ENCODE measurements at regions not wholly inside any gene's neighbourhood (a gene's known extent, or its start where the extent isn't known, plus 50 kb on each side); places are given as distances from the start of the nearest gene placed in this dataset.

DNA sequence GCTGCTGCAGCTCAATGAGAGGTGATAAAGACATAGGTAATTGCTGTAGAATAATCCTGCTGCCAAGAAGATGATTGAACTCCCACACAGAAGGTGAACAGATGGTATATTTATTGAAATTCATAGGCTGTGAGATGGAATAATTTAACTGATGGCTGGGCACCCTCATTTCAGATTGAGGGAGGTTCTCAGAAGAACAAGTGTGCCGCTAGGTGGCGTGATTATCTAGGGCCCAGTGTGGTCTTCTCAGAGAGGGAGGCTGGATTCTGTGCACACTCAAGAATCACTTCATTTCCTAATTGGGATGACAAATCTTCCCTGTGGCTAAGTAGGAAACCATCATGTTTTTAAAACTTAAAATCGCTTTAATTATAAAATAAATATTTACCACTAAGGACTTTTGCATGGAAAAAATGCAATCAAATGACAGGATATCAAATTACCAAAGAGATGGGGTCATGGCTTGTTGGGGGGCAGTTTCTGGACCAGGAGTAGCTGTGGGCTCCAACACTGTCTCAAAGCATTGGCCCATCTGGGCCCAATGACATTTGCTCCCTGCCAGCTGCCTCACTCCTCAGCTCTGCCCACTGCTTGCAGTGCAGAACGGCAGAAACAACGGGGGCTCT lies 132.3 kb downstream of the SNAPC1 start:
- peak; percentile 87 for DNase-seq

GRCh38 chr14:61897300-61897699 lies 135.1 kb downstream of the SNAPC1 start:
- no peak for DNase-seq

DNA sequence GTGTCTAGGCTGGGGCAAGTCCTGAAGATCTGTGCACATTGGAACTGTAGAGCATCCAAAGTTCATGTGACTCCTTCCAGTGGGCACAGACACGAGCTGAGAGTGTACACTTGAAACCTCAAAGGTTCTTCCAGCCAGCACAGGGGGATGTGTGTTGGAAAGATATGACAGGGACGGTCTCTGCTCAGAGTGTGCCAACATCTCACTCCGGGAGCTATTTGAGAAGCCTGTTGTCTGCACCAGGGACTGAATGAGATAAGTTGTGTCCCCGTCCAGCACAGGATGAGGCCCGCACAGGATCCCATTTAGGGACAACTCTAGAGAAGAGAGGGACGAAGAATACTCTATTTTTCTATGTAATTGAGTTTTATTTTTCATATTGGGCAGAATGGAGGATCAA lies 136.3 kb downstream of the SNAPC1 start:
- DNase-seq, result no peak

DNA sequence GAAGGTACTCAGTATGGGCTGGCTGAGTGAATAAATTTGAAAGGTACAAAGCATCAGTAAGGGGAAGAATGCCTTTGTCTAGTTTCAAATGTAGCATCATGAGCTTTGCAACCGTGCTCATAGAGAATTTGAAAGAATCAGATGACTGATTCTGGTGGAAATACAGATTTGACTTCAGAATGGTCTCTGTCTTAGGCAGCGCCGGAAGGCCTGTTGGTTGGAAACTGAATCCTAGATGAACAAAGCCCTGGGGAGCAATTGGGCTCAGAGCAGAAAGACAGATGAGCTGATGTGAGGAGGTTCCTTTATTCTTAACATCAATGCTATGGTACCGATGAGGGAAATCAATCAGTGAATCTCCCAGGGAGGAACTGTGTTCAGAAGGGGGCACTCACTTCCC lies 137.3 kb downstream of the SNAPC1 start:
- DNase-seq, result no peak

DNA sequence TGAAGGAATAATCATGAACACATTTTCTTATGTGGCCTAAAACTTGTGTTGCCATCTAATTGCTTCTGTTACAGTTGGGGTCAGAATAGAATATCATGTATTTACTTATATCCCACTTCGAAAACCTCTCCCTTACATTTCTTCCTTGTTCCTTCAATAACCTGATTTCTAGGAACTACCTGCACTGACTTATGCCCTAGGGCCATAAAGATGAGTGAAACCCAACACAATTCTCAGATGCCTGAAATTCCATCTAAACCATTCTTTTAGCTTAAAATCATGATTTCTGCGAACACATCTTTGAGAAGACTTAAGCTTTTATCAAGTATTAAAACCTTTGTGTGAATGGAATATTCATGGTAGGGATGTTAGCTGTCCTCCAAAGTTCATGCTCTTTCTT lies 142.7 kb downstream of the SNAPC1 start:
- no peak for DNase-seq

- no peak for DNase-seq
Measured at GRCh38 chr14:61911574-61911973, 149.4 kb downstream of the SNAPC1 start.

- DNase-seq, result no peak
Measured at GRCh38 chr14:61918998-61919397, 156.8 kb downstream of the SNAPC1 start.

- DNase-seq, result peak; percentile 3
Measured at GRCh38 chr14:61923348-61923747, 161.1 kb downstream of the SNAPC1 start.

GRCh38 chr14:61925043-61925442 lies 162.8 kb downstream of the SNAPC1 start:
- peak; percentile 58 for DNase-seq

DNA sequence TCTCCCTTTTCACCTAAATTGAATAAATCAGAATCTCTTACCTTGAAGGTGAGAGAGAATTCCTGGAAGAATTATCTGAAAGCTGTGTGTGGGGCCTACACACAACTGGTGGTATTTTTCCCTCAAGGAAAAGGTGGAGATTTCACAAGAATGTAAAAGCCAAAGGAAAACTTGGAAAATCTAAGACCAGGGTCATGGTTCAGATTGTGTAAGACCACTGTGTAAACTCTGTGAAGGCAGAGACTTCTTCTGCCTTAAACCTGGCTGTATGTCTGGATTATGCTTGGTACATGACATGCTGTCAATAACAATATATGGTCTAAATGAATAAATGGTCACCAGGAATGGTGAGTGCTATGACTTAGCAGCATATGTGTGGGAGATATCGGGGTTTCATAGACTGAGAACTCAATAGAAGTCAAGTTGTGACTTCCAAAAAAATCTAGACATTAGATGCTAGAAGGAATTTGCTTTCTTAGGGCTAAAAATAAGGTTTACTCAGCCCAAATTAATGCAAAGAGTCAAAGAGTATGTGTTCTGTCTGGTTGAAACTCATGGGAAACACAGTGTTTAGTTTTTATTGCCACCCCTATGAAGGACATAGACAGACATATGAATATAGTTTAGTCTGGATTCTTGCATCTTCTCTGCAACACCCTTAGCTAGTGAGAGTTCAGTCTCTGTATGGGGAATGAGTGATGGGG lies 163.7 kb downstream of the SNAPC1 start:
- no peak for DNase-seq

DNA sequence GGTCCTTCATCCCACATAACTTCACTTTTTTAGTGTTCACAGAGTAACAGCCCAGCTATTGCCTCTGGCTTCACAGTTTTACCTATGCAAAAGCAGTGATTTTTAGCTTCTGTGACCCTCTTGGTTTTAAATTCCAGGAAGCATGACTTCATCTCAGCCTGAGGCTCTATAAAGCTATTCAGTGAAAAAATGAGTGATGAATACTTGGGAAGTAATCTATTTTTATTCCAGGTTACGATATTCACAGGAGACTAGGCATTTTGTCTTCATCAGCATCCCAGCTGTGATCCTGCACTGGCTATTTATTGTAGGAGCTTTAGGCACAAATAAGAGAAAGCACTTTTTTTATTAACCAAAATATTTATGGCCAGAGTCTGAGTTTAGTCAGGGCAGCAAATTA lies 164.8 kb downstream of the SNAPC1 start:
- no peak for DNase-seq

DNA sequence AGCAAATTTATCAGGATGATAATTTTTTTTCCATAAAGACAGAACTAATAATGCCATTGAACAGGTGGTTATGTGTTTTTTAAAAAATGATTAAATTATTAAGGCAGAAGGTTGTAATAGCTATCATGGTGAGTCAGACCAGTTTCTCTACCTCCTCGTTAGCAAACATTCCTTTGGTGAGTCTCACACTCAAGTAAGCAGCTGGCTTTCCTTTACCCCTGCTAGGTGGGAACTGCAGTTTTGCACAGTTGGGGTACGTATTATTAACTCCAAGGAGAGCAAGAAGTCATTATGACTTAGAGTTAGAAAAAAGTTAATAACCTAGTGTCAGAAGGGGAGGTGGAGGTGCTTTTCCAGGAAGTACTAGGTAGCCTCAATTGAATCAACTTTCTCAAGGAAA lies 165.3 kb downstream of the SNAPC1 start:
- DNase-seq, result no peak

DNA sequence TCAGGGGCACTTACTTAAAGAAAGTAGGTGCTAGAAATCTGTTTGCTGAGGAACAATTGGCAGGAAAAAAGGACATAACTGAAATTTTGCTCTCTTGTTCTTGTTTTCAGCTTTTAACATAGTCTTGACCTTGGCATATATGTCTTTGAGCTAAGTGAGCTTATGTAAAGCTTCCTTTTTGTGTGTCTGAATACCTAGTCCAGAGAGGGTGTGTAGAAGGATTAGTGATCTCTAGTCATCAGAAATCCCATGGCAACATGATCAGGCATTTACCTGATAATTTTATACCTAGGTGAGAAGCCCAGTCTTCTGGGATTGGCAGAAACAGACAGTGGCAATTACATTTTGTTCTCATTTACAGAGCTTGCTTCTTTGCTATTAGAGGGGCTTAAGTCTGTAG lies 166.1 kb downstream of the SNAPC1 start:
- no peak for DNase-seq

- no peak for DNase-seq
Measured at GRCh38 chr14:61928701-61929100, 166.5 kb downstream of the SNAPC1 start.

GRCh38 chr14:61929651-61930050 lies 167.4 kb downstream of the SNAPC1 start:
- DNase-seq, result no peak

DNA sequence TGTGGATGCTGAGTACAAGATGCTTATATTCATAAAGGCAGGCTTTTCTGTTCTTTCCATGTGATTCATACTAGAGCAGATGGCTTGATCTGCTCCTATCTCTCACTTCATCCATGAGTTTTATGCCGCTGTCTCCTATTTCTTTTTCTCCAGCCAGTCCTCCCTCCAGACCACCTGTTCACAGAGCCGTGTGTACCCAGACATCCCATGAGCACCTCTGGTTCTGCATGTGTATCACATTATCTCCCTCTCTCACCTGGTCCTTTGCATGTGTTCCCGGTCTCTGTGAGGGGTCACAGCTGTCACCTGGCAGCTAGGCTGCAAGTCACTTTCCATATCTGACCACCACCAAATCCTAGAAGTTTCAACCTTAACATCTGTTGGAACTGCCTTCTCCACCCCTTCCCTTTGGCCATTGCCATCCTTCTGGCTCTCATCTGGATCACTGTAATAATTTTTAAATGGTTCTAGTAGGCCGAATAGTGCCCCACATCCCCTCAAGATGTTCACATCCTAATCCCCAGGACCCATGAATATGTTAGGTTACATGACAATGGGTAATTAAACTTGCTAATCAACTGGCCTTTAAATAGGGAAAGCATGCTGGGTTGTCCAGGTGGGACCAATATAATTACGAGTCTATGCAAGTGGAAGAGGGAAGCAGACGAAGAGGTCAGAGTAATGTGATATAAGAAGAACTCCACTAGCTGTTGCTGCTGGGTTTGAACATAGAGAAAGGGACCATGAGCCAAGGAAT lies 168.1 kb downstream of the SNAPC1 start:
- DNase-seq, result no peak

DNA sequence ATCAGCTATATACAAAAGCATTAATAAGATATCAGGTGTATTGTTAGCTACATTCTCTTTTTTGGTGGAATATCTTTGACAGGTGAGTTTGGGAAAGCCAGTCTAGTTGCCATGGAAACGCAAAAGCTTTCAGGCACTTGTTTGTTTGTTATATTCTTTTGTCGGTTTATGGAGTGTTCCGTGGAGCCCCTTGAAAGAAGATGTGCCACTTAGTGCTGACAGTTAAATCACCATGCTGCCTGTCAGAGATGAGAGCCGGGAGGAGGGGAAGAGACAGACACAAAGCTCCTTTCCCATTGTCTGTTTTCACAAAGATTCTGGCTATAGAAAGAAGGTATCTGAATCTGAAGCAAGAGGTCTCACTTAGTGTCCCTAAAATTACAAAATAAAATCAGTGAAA lies 170.8 kb downstream of the SNAPC1 start:
- no peak for DNase-seq

GRCh38 chr14:61934385-61934784 lies 172.2 kb downstream of the SNAPC1 start:
- no peak for DNase-seq

DNA sequence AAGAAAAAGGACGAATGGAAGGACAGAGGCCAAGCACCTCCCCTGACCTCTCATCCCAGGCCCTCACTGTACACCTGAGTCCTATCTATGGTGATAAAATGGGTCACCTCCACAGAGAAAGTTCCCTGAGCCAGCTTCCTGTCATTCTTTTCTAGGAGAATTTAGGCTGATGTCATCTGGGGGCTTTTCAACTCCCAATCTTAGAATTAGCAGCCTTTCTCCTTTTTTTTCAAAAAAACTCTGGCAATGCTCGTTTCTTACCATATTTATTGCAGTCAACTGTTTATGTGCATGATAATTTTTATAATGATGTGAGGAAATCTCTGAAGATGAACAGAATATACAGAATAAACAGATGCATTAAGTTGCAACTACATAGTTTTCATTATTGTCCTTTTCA lies 177.6 kb downstream of the SNAPC1 start:
- no peak for DNase-seq

DNA sequence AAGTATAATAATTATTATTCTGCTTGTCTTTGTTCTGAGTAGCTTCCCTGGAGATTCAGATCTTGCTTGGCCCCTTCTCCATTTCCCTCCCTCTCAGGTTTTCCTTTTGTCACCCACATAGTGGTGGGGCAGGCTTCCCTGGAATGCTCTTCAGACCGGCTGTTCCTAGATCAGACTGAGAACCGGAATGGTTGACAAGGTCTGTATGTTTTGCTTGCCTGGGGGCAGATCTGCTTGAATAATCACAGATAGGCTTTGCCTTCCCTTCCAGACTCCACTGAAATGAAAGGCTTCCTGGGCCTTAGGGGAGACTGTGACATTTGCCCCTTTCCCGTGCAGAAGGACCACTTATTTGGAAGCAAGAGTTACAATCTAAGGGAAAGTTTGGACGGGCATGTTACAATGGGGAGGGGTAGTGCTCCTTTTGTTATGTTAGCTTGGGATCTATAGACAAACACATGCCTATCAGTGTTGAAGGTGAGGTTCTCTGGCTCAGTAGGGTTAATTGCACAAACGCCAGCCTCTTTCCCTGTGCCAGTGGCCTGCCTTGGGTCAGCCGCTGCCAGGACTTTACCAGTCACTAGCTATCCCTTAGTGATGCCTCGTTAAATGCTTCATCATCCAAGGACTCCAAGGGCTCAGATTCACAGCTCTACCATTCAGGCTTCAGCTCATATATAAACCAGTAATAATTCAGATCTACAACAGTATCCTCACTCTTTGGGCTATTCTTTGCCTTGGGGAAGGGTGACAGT lies 178.6 kb downstream of the SNAPC1 start:
- DNase-seq, result no peak

DNA sequence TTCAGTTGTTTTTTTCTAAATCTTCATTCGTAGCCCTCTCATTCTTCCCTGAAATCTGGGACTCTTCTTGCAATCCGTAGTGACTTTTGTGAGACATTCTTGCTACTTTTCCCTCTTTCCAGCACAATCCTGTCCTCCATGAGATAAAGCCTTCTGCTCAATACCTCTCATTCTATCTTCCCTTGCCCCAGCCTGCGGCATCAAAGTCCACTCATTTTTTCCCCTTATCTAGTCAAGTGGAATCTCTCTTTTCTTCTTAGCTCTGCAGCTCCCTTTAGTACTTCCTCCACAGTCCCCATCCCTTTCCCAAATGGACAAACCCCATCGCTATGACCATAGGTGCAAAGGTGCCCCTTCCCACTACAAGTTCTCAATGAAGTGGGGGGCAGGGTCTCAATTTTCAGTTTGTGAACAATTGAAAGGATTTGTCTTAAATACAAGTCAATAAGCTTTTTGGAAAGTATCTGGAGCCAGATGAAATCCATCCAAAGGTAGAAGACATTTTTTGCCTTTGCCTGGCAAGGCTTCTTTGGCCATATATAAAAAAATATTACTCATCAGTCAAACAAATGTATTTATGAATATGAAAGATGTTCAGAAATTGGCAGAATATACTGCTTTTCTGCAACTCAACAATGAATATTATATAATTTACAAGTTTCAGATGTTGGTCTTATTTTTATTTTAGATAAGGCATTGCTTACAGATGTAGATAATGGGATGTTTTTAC lies 179.4 kb downstream of the SNAPC1 start:
- no peak for DNase-seq

DNA sequence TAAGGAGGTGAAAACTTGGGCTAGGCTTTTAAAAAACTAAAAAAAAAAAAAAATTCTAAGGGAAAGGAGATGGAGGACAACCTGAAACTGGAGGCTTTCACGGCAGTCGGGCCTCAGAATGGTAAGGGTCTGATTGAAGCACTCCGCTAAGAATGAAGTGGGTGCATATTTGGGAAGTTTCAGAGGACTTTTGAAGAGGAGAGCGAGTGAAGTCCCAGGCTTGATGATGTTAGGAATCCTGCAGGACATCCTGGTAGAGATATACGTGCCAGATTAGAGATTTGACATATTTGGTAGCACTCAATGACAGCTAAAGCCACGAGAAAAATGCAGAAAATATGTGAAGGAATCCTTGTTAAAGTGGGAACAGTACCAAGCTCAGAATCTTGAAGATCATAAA lies 186.2 kb downstream of the SNAPC1 start:
- no peak for DNase-seq

DNA sequence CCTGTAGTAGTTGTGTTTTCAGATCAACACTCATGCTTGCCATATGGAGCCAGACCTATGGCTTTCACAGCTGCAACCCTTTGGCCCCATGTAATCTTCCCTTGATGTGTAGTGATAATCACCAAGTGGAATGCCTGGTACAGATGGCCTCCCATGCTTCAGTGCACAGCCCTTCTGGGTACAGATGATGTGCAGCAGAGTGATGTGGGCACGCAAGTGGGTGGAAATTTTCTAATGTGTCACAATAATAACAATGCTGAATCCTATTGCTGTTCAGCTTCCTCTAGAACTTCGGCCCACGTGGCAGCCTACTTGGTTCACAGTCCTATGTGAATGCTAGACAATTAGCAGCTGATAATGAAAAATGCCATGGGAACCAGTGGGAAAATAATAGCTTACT lies 188.1 kb downstream of the SNAPC1 start:
- DNase-seq, result peak; percentile 94
